Osteocyte (in vitro differentiated cells): ENCODE measurements at regions not wholly inside any gene's neighbourhood (a gene's known extent, or its start where the extent isn't known, plus 50 kb on each side); places are given as distances from the start of the nearest gene placed in this dataset.

Experiments used
- DNase-seq: peaks from one replicate; pipeline ENCODE4 v3.0.0; 2021; ENCODE audit warnings: mixed read lengths; ENCODE audit not compliant: unreplicated experiment; ENCODE audit errors: extremely low spot score
- H3K27ac Mint-ChIP-seq: one replicate; pipeline ENCODE4 v1.8.0; 2021; ENCODE audit warnings: mild to moderate bottlenecking, mixed read lengths; ENCODE audit not compliant: unreplicated experiment
- H3K27me3 Mint-ChIP-seq: one replicate; pipeline ENCODE4 v1.8.0; 2021; ENCODE audit warnings: mixed read lengths; ENCODE audit not compliant: unreplicated experiment
- H3K36me3 Mint-ChIP-seq: one replicate; pipeline ENCODE4 v1.8.0; 2021; ENCODE audit warnings: mixed read lengths; ENCODE audit not compliant: unreplicated experiment
- H3K4me1 Mint-ChIP-seq: one replicate; pipeline ENCODE4 v1.8.0; 2021; ENCODE audit warnings: mixed read lengths; ENCODE audit not compliant: unreplicated experiment
- H3K4me3 Mint-ChIP-seq: one replicate; pipeline ENCODE4 v1.8.0; 2021; ENCODE audit warnings: mild to moderate bottlenecking, moderate library complexity, mixed read lengths; ENCODE audit not compliant: unreplicated experiment
- H3K9me3 Mint-ChIP-seq: one replicate; pipeline ENCODE4 v1.8.0; 2021; ENCODE audit warnings: mixed read lengths; ENCODE audit not compliant: unreplicated experiment
- CTCF ChIP-seq: fragments of 200-600 bp; sonication (generic); IDR thresholded peaks from 2 replicates; pipeline ENCODE4 v1.5.0; 2021; ENCODE audit warnings: antibody characterized with exemption, mild to moderate bottlenecking, moderate library complexity

- DNase-seq, result no peak
- no peaks in the 10 kb centered on the region for H3K36me3 Mint-ChIP-seq
- H3K4me1 Mint-ChIP-seq, result no peaks in the 10 kb centered on the region
- no peaks in the 10 kb centered on the region for H3K27me3 Mint-ChIP-seq
- H3K27ac Mint-ChIP-seq, result no peak overlapping the region
- TF ChIP-seq CTCF, result no peak
- peaks cover 19% of the 10 kb centered on the region for H3K9me3 Mint-ChIP-seq
- H3K4me3 Mint-ChIP-seq, result no peak overlapping the region
Measured at GRCh38 chr13:22195726-22196125, 524.9 kb downstream of the FGF9 start.

GRCh38 chr13:22196777-22197176 is 525.9 kb downstream of the FGF9 start:
- H3K27ac Mint-ChIP-seq, result no peak overlapping the region
- peaks cover 22% of the 10 kb centered on the region for H3K9me3 Mint-ChIP-seq
- H3K4me1 Mint-ChIP-seq, result no peaks in the 10 kb centered on the region
- H3K4me3 Mint-ChIP-seq, result no peak overlapping the region
- DNase-seq, result no peak
- no peaks in the 10 kb centered on the region for H3K36me3 Mint-ChIP-seq
- no peaks in the 10 kb centered on the region for H3K27me3 Mint-ChIP-seq
- TF ChIP-seq CTCF, result no peak

GRCh38 chr13:22198001-22198400 is 527.1 kb downstream of the FGF9 start:
- no peak overlapping the region for H3K27ac Mint-ChIP-seq

GRCh38 chr13:22198641-22199217 is 527.9 kb downstream of the FGF9 start:
- Mint-ChIP-seq H3K4me1 (no peaks in the 10 kb centered on the region), H3K27me3 (no peaks in the 10 kb centered on the region), H3K4me3 (no peak overlapping the region), H3K27ac (no peak overlapping the region), H3K36me3 (no peaks in the 10 kb centered on the region), H3K9me3 (peaks cover 21% of the 10 kb centered on the region)
- no peak for DNase-seq
- TF ChIP-seq CTCF, result no peak

More at GRCh38 chr13:22198001-22198400, 527.1 kb downstream of the FGF9 start:
- Mint-ChIP-seq H3K4me3 (no peak overlapping the region), H3K4me1 (no peaks in the 10 kb centered on the region), H3K36me3 (no peaks in the 10 kb centered on the region), H3K9me3 (peaks cover 20% of the 10 kb centered on the region), H3K27me3 (no peaks in the 10 kb centered on the region)
- no peak for DNase-seq
- no peak for TF ChIP-seq CTCF

- peaks cover 25% of the 10 kb centered on the region for H3K9me3 Mint-ChIP-seq
- no peaks in the 10 kb centered on the region for H3K36me3 Mint-ChIP-seq
- no peak for DNase-seq
- no peak for TF ChIP-seq CTCF
- no peaks in the 10 kb centered on the region for H3K27me3 Mint-ChIP-seq
- H3K27ac Mint-ChIP-seq, result no peak overlapping the region
- H3K4me3 Mint-ChIP-seq, result no peak overlapping the region
- no peaks in the 10 kb centered on the region for H3K4me1 Mint-ChIP-seq
Measured at GRCh38 chr13:22200440-22200839, 529.6 kb downstream of the FGF9 start.
